ENCODE measurements at regions not wholly inside any gene's neighbourhood (a gene's known extent, or its start where the extent isn't known, plus 50 kb on each side); places are given as distances from the start of the nearest gene placed in this dataset.
A peak's percentile ranks its signal among the peaks of the same experiment; 100 is the strongest.

DNA sequence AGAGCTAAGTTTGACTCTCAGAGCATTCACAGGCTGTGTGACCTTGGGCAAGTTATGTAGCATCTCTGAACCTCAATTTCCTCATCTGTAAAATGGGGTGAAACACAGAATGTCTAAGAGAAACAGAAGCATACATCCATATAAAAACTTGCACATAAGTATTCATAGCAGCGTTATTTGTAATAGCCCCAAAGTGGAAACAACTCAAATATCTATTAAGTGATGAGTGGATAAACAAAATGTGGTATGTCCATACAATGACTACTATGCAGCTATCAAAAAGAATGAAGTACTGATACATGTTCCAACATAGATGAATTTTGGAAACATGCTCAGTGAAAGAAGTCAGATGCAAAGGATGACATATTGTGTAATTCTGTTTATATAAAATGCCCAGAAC is 201.8 kb upstream of the KBTBD8 start:
- Histone ChIP-seq H3K4me1 (ENCODE audit: insufficient read depth, low read length, poor library complexity, severe bottlenecking) (peaks cover 11% of the 10 kb centered on the region), H3K9me3 (ENCODE audit: low read depth, low read length, poor library complexity, severe bottlenecking) (no peaks in the 10 kb centered on the region), H3K27ac (ENCODE audit: low read depth, low read length, poor library complexity, severe bottlenecking) (no peak overlapping the region), H3K4me3 (ENCODE audit: low read depth, low read length, poor library complexity, severe bottlenecking) (no peak overlapping the region), H3K36me3 (ENCODE audit: insufficient read depth, low read length, poor library complexity, severe bottlenecking) (no peaks in the 10 kb centered on the region), H3K27me3 (replicated peaks; ENCODE audit: insufficient read depth, low read depth, low read length, poor library complexity) (no peaks in the 10 kb centered on the region)
- intact Hi-C loops (cut with micrococcal nuclease; ENCODE audit: unreplicated experiment), result no loop called here
- ChIA-PET POLR2A (ENCODE audit: low non-redundant PET) (no interaction called here), CTCF (no interaction called here)
- DNase-seq (ENCODE audit: low spot score), result no peak
- no TSS peak for BruUV-seq (replicated peaks)
- no peak for TF ChIP-seq EZH2 (IDR thresholded peaks at IDR 0.05; ENCODE audit: borderline replicate concordance, low read depth, low read length, poor library complexity, severe bottlenecking)
- TF ChIP-seq, protein P1, sequence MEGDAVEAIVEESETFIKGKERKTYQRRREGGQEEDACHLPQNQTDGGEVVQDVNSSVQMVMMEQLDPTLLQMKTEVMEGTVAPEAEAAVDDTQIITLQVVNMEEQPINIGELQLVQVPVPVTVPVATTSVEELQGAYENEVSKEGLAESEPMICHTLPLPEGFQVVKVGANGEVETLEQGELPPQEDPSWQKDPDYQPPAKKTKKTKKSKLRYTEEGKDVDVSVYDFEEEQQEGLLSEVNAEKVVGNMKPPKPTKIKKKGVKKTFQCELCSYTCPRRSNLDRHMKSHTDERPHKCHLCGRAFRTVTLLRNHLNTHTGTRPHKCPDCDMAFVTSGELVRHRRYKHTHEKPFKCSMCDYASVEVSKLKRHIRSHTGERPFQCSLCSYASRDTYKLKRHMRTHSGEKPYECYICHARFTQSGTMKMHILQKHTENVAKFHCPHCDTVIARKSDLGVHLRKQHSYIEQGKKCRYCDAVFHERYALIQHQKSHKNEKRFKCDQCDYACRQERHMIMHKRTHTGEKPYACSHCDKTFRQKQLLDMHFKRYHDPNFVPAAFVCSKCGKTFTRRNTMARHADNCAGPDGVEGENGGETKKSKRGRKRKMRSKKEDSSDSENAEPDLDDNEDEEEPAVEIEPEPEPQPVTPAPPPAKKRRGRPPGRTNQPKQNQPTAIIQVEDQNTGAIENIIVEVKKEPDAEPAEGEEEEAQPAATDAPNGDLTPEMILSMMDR (conservative IDR thresholded peaks at IDR 0.05; ENCODE audit: low read depth, low read length), result no peak

DNA sequence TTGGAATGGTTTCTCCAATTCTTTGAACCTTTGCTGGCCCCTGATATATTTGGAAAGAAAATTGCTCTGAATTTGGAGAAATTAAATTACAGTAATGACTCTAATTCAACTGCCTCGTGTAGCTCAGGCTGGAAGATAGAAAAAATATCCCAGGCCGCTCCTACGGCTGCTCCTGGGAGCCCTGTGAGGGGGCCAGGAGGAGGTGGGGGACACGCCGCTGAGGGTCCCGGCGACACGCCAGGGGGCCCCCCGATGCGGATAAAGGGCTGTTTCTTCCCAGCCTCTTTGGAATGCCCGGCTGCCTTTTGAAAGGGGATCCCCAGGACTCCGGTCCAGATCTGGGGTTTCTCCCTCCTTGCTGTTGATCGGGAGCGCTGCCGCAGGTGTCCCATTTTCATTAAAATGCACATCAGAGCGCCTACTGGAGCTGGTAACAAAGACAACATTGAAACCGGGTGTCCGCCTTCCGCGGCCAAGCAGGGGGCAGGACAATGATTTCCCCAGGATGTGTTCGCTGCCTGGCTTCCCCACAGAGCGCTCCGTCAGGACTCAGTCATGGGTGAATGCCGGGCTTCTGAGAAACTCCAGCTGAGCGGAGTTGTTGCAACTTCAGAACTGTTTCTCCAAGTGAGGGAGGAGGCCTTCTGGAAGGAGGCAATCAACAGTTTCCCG is 200.1 kb upstream of the KBTBD8 start:
- TF ChIP-seq, protein P1 (conservative IDR thresholded peaks at IDR 0.05; ENCODE audit: low read depth, low read length), result no peak
- TF ChIP-seq EZH2 (IDR thresholded peaks at IDR 0.05; ENCODE audit: borderline replicate concordance, low read depth, low read length, poor library complexity, severe bottlenecking), result no peak
- intact Hi-C loops (cut with micrococcal nuclease; ENCODE audit: unreplicated experiment), result no loop called here
- CTCF ChIA-PET, result no interaction called here
- no TSS peak for BruUV-seq (replicated peaks)
- peak; percentile 78 for DNase-seq (ENCODE audit: low spot score)
- Histone ChIP-seq H3K27me3 (replicated peaks; ENCODE audit: insufficient read depth, low read depth, low read length, poor library complexity) (no peaks in the 10 kb centered on the region), H3K36me3 (ENCODE audit: insufficient read depth, low read length, poor library complexity, severe bottlenecking) (no peaks in the 10 kb centered on the region), H3K4me1 (ENCODE audit: insufficient read depth, low read length, poor library complexity, severe bottlenecking) (peaks cover 13% of the 10 kb centered on the region), H3K27ac (ENCODE audit: low read depth, low read length, poor library complexity, severe bottlenecking) (peak overlapping the region; percentile 28), H3K4me3 (ENCODE audit: low read depth, low read length, poor library complexity, severe bottlenecking) (no peak overlapping the region), H3K9me3 (ENCODE audit: low read depth, low read length, poor library complexity, severe bottlenecking) (no peaks in the 10 kb centered on the region)
- POLR2A ChIA-PET (ENCODE audit: low non-redundant PET), result no interaction called here

DNA sequence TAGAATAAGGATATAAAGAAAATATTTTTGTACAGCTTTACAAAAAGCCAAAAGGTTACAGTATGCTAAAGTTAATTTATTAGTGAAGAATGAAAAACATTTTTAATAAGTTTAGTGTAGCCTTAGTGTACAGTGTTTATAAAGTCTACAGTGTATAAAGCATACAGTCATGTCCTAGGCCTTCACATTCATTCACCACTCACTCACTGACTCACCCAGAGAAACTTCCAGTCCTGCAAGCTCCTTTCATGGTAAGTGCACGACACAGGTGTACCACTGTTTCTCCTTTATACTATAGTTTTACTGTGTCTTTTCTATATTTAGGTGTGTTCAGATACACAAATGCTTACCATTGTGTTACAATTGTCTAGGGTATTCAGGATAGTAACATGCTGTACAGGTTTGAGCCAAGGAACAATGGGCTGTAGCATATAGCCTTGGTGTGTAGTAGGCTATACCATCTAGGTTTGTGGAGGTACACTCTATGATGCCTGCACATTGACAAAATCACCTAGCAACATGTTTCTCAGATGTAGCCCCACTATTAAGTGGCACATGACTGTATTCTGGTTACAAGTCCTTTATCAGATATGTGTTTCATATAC is 197.1 kb upstream of the KBTBD8 start:
- intact Hi-C loops (cut with micrococcal nuclease; ENCODE audit: unreplicated experiment), result loop anchor here (5.0 kb wide), 1 partner anchor 169 kb away; no protein-coding TSS in a partner anchor
- no peak overlapping the region for H3K4me3 ChIP-seq (ENCODE audit: low read depth, low read length, poor library complexity, severe bottlenecking)
- ChIA-PET CTCF (no interaction called here), POLR2A (ENCODE audit: low non-redundant PET) (no interaction called here)
- H3K27ac ChIP-seq (ENCODE audit: low read depth, low read length, poor library complexity, severe bottlenecking), result no peak overlapping the region
- no peaks in the 10 kb centered on the region for H3K27me3 ChIP-seq (replicated peaks; ENCODE audit: insufficient read depth, low read depth, low read length, poor library complexity)
- H3K36me3 ChIP-seq (ENCODE audit: insufficient read depth, low read length, poor library complexity, severe bottlenecking), result no peaks in the 10 kb centered on the region
- no peaks in the 10 kb centered on the region for H3K9me3 ChIP-seq (ENCODE audit: low read depth, low read length, poor library complexity, severe bottlenecking)
- no peak for DNase-seq (ENCODE audit: low spot score)
- TF ChIP-seq, protein P1 (conservative IDR thresholded peaks at IDR 0.05; ENCODE audit: low read depth, low read length), result no peak
- no peak for TF ChIP-seq EZH2 (IDR thresholded peaks at IDR 0.05; ENCODE audit: borderline replicate concordance, low read depth, low read length, poor library complexity, severe bottlenecking)
- peaks cover 9% of the 10 kb centered on the region for H3K4me1 ChIP-seq (ENCODE audit: insufficient read depth, low read length, poor library complexity, severe bottlenecking)
- BruUV-seq (replicated peaks), result no TSS peak
